Endothelial cell (in vitro differentiated cells): ENCODE measurements at regions not wholly inside any gene's neighbourhood (a gene's known extent, or its start where the extent isn't known, plus 50 kb on each side); places are given as distances from the start of the nearest gene placed in this dataset.

Source experiments
- DNase-seq: peaks from one replicate; pipeline ENCODE4 v3.0.0; 2021; ENCODE audit warnings: low spot score
- H3K27ac Mint-ChIP-seq: one replicate; pipeline ENCODE4 v1.8.0; 2021; ENCODE audit warnings: mixed read lengths, inconsistent platforms; ENCODE audit not compliant: unreplicated experiment
- H3K27me3 Mint-ChIP-seq: one replicate; pipeline ENCODE4 v1.8.0; 2021; ENCODE audit warnings: mild to moderate bottlenecking, moderate library complexity, mixed read lengths, inconsistent platforms; ENCODE audit not compliant: unreplicated experiment
- H3K36me3 Mint-ChIP-seq: one replicate; pipeline ENCODE4 v1.8.0; 2021; ENCODE audit warnings: mild to moderate bottlenecking, low read depth, mixed read lengths, inconsistent platforms; ENCODE audit not compliant: unreplicated experiment
- H3K4me1 Mint-ChIP-seq: one replicate; pipeline ENCODE4 v1.8.0; 2021; ENCODE audit warnings: mild to moderate bottlenecking, mixed read lengths, inconsistent platforms; ENCODE audit not compliant: unreplicated experiment
- H3K4me3 Mint-ChIP-seq: one replicate; pipeline ENCODE4 v1.8.0; 2021; ENCODE audit warnings: mild to moderate bottlenecking, mixed read lengths, inconsistent platforms; ENCODE audit not compliant: unreplicated experiment
- H3K9me3 Mint-ChIP-seq: one replicate; pipeline ENCODE4 v1.8.0; 2021; ENCODE audit warnings: mixed read lengths, inconsistent platforms; ENCODE audit not compliant: unreplicated experiment
- TF ChIP-seq, protein P1 (sequence below): fragments of 200-600 bp; sonication (generic); IDR thresholded peaks from one replicate; pipeline ENCODE4 v1.5.0; 2021; ENCODE audit warnings: antibody characterized with exemption; ENCODE audit not compliant: unreplicated experiment

- Mint-ChIP-seq H3K4me1 (no peaks in the 10 kb centered on the region), H3K4me3 (no peak overlapping the region), H3K9me3 (peaks cover 8% of the 10 kb centered on the region), H3K27ac (no peak overlapping the region), H3K27me3 (no peaks in the 10 kb centered on the region), H3K36me3 (peaks cover 6% of the 10 kb centered on the region)
- TF ChIP-seq, protein P1, sequence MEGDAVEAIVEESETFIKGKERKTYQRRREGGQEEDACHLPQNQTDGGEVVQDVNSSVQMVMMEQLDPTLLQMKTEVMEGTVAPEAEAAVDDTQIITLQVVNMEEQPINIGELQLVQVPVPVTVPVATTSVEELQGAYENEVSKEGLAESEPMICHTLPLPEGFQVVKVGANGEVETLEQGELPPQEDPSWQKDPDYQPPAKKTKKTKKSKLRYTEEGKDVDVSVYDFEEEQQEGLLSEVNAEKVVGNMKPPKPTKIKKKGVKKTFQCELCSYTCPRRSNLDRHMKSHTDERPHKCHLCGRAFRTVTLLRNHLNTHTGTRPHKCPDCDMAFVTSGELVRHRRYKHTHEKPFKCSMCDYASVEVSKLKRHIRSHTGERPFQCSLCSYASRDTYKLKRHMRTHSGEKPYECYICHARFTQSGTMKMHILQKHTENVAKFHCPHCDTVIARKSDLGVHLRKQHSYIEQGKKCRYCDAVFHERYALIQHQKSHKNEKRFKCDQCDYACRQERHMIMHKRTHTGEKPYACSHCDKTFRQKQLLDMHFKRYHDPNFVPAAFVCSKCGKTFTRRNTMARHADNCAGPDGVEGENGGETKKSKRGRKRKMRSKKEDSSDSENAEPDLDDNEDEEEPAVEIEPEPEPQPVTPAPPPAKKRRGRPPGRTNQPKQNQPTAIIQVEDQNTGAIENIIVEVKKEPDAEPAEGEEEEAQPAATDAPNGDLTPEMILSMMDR, result no peak
- DNase-seq, result no peak
Measured at GRCh38 chr16:17729820-17730219, 259.1 kb upstream of the XYLT1 start.

- no peaks in the 10 kb centered on the region for H3K4me1 Mint-ChIP-seq
- TF ChIP-seq, protein P1, result no peak
- no peaks in the 10 kb centered on the region for H3K27me3 Mint-ChIP-seq
- peaks cover 6% of the 10 kb centered on the region for H3K36me3 Mint-ChIP-seq
- no peak for DNase-seq
- peaks cover 7% of the 10 kb centered on the region for H3K9me3 Mint-ChIP-seq
- no peak overlapping the region for H3K4me3 Mint-ChIP-seq
- H3K27ac Mint-ChIP-seq, result no peak overlapping the region
Measured at GRCh38 chr16:17728196-17728595, 257.4 kb upstream of the XYLT1 start.

- H3K9me3 Mint-ChIP-seq, result no peaks in the 10 kb centered on the region
- no peak overlapping the region for H3K4me3 Mint-ChIP-seq
- TF ChIP-seq, protein P1, result no peak
- H3K27ac Mint-ChIP-seq, result no peak overlapping the region
- no peaks in the 10 kb centered on the region for H3K36me3 Mint-ChIP-seq
- H3K4me1 Mint-ChIP-seq, result no peaks in the 10 kb centered on the region
- no peaks in the 10 kb centered on the region for H3K27me3 Mint-ChIP-seq
- no peak for DNase-seq
Measured at GRCh38 chr16:17724242-17724898, 253.6 kb upstream of the XYLT1 start.

- H3K27ac Mint-ChIP-seq, result no peak overlapping the region
- TF ChIP-seq, protein P1, result no peak
- H3K36me3 Mint-ChIP-seq, result no peaks in the 10 kb centered on the region
- DNase-seq, result no peak
- no peaks in the 10 kb centered on the region for H3K27me3 Mint-ChIP-seq
- no peak overlapping the region for H3K4me3 Mint-ChIP-seq
- H3K9me3 Mint-ChIP-seq, result no peaks in the 10 kb centered on the region
- no peaks in the 10 kb centered on the region for H3K4me1 Mint-ChIP-seq
Measured at GRCh38 chr16:17723531-17724134, 252.9 kb upstream of the XYLT1 start.

GRCh38 chr16:17718495-17718894 is 247.7 kb upstream of the XYLT1 start:
- Mint-ChIP-seq H3K4me1 (no peaks in the 10 kb centered on the region), H3K27me3 (no peaks in the 10 kb centered on the region), H3K4me3 (no peak overlapping the region), H3K27ac (no peak overlapping the region), H3K9me3 (no peaks in the 10 kb centered on the region), H3K36me3 (no peaks in the 10 kb centered on the region)
- no peak for DNase-seq
- TF ChIP-seq, protein P1, result no peak
